HL-60 (cell line): ENCODE measurements at regions not wholly inside any gene's neighbourhood (a gene's known extent, or its start where the extent isn't known, plus 50 kb on each side); places are given as distances from the start of the nearest gene placed in this dataset.

ENCODE experiments used
- DNase-seq, 2 experiments: peaks; one replicate each; pipeline ENCODE4 v3.0.0-alpha.2; 2010 to 2020; ENCODE audit warnings: low read depth in 1 of 2, low spot score in 1 of 2
- H3K27ac ChIP-seq: fragments of 250-450 bp; sonication (Bioruptor Pico); replicated peaks from 2 replicates; pipeline ENCODE4 v1.5.1; 2020; ENCODE audit warnings: mild to moderate bottlenecking, moderate library complexity
- H3K27me3 ChIP-seq: fragments of 250-450 bp; sonication (Bioruptor Pico); 2 replicates; pipeline ENCODE4 v1.5.1; 2021; ENCODE audit warnings: mild to moderate bottlenecking, moderate library complexity; ENCODE audit not compliant: insufficient read depth, poor library complexity, severe bottlenecking
- H3K4me3 ChIP-seq: replicated peaks from 2 replicates; pipeline ENCODE4 v1.5.1; 2011; ENCODE audit warnings: mild to moderate bottlenecking, control low read depth, low read length; ENCODE audit not compliant: insufficient read depth
- GABPA ChIP-seq: IDR thresholded peaks from 2 replicates; pipeline ENCODE4 v1.6.1; 2012; ENCODE audit warnings: low read depth
- POLR2AphosphoS5 ChIP-seq: IDR thresholded peaks from 2 replicates; pipeline ENCODE4 v1.6.1; 2012; ENCODE audit warnings: low read depth
- SPI1 ChIP-seq: IDR thresholded peaks from 2 replicates; pipeline ENCODE4 v1.6.1; 2012; ENCODE audit warnings: low read depth, mild to moderate bottlenecking, borderline replicate concordance
- TF ChIP-seq, protein P1 (sequence below): IDR thresholded peaks from one replicate; pipeline ENCODE4 v1.5.1; 2011; ENCODE audit warnings: low read length, control low read depth, inconsistent platforms; ENCODE audit not compliant: insufficient read depth
- TF ChIP-seq, protein P2 (sequence below): IDR thresholded peaks from 2 replicates; pipeline ENCODE4 v1.6.1; 2012; ENCODE audit warnings: low read depth; ENCODE audit not compliant: insufficient replicate concordance

GRCh38 chr12:66736931-66737330, 58.1 kb upstream of the GRIP1 start:
- H3K4me3 ChIP-seq = no peak overlapping the region
- DNase-seq = no peak
- H3K27ac ChIP-seq = no peak overlapping the region
- no peak for TF ChIP-seq SPI1
- TF ChIP-seq, protein P1, sequence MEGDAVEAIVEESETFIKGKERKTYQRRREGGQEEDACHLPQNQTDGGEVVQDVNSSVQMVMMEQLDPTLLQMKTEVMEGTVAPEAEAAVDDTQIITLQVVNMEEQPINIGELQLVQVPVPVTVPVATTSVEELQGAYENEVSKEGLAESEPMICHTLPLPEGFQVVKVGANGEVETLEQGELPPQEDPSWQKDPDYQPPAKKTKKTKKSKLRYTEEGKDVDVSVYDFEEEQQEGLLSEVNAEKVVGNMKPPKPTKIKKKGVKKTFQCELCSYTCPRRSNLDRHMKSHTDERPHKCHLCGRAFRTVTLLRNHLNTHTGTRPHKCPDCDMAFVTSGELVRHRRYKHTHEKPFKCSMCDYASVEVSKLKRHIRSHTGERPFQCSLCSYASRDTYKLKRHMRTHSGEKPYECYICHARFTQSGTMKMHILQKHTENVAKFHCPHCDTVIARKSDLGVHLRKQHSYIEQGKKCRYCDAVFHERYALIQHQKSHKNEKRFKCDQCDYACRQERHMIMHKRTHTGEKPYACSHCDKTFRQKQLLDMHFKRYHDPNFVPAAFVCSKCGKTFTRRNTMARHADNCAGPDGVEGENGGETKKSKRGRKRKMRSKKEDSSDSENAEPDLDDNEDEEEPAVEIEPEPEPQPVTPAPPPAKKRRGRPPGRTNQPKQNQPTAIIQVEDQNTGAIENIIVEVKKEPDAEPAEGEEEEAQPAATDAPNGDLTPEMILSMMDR = no peak
- no peak for TF ChIP-seq POLR2AphosphoS5
- no peak for TF ChIP-seq GABPA
- TF ChIP-seq, protein P2, sequence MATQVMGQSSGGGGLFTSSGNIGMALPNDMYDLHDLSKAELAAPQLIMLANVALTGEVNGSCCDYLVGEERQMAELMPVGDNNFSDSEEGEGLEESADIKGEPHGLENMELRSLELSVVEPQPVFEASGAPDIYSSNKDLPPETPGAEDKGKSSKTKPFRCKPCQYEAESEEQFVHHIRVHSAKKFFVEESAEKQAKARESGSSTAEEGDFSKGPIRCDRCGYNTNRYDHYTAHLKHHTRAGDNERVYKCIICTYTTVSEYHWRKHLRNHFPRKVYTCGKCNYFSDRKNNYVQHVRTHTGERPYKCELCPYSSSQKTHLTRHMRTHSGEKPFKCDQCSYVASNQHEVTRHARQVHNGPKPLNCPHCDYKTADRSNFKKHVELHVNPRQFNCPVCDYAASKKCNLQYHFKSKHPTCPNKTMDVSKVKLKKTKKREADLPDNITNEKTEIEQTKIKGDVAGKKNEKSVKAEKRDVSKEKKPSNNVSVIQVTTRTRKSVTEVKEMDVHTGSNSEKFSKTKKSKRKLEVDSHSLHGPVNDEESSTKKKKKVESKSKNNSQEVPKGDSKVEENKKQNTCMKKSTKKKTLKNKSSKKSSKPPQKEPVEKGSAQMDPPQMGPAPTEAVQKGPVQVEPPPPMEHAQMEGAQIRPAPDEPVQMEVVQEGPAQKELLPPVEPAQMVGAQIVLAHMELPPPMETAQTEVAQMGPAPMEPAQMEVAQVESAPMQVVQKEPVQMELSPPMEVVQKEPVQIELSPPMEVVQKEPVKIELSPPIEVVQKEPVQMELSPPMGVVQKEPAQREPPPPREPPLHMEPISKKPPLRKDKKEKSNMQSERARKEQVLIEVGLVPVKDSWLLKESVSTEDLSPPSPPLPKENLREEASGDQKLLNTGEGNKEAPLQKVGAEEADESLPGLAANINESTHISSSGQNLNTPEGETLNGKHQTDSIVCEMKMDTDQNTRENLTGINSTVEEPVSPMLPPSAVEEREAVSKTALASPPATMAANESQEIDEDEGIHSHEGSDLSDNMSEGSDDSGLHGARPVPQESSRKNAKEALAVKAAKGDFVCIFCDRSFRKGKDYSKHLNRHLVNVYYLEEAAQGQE = no peak
- H3K27me3 ChIP-seq = peaks cover 2% of the 10 kb centered on the region

- peaks cover 2% of the 10 kb centered on the region for H3K27me3 ChIP-seq
- DNase-seq = no peak
- no peak overlapping the region for H3K4me3 ChIP-seq
- TF ChIP-seq, protein P1 = no peak
- no peak overlapping the region for H3K27ac ChIP-seq
Measured at GRCh38 chr12:66739266-66739665, 60.4 kb upstream of the GRIP1 start.

DNA sequence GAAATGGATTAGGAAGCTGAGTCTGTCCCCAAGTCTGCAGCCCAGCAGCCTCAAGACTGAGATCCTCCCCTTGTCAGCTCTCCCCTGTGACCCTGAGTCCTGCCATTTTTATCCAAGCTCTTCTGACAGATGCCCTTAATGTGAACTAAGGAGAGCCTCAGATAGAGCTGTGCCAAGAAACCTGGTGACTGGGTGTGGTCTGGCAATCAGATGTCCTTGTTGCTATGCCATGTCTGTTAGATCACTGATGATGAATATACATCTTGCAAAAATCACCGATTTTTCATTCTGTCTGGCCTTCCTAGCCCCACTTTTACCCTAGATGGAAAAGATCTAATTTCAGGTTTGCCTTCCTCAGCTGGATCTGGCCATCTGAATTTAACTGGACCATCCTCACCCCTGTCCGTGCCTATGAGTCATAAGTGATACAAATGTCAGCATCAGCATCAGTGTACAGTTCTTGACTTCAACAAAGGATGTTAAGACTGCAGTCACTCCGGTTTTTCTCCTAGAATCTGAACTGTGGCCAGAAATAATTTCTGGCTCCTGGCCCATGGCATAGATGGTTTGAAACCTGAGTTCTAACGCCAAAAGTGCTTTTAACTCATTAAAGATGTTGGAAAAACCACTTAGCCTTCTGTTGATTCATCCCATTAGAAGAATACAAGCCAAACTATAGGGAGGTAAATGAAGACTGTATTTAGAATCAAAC, 61.2 kb upstream of the GRIP1 start:
- H3K27ac ChIP-seq = no peak overlapping the region
- no peak overlapping the region for H3K4me3 ChIP-seq
- no peaks in the 10 kb centered on the region for H3K27me3 ChIP-seq
- no peak for DNase-seq
- TF ChIP-seq GABPA = no peak
- TF ChIP-seq, protein P1 = no peak
- TF ChIP-seq POLR2AphosphoS5 = no peak
- TF ChIP-seq, protein P2 = no peak
- no peak for TF ChIP-seq SPI1

DNA sequence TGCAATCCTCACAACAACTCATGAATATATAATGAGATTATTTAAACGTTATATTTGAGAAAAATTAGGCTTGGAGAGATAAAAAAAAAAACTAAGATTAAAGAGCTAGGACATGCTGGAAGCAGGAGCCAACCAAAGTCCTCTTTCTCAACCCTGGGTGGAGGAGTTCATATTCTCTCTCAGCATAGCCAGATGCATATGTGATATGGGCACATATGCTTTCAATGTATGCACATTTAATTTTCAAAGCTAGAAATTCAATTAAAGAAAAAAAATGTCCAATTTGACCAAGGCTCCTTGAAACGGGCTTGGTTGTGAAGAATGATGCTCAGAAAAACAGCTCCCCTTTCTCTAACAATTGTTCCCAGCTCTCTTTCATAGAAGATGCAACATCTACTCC, 61.9 kb upstream of the GRIP1 start:
- Histone ChIP-seq H3K27me3 (no peaks in the 10 kb centered on the region), H3K27ac (no peak overlapping the region), H3K4me3 (no peak overlapping the region)
- TF ChIP-seq, protein P1 = no peak
- TF ChIP-seq SPI1 = no peak
- TF ChIP-seq, protein P2 = no peak
- TF ChIP-seq POLR2AphosphoS5 = no peak
- TF ChIP-seq GABPA = no peak
- DNase-seq = no peak
